GM12864 (cell line): ENCODE measurements at regions not wholly inside any gene's neighbourhood (a gene's known extent, or its start where the extent isn't known, plus 50 kb on each side); places are given as distances from the start of the nearest gene placed in this dataset.
"Not testable (repeated sequence)": the region's sequence is repeated elsewhere in the genome, so short reads cannot be mapped to it uniquely, and the experiment has no call there.

Source experiments
- DNase-seq: peaks from one replicate; pipeline ENCODE4 v3.0.0-alpha.2; 2011; ENCODE audit warnings: low read depth
- H3K4me3 ChIP-seq: 2 replicates; pipeline ENCODE4 v1.5.1; 2011; ENCODE audit warnings: mild to moderate bottlenecking, low read depth, low read length, control low read depth
- TF ChIP-seq, protein P1 (sequence below): IDR thresholded peaks from 2 replicates; pipeline ENCODE4 v1.5.1; 2011; ENCODE audit warnings: low read depth, mild to moderate bottlenecking, moderate library complexity, low read length, control low read depth, inconsistent platforms; ENCODE audit errors: missing control alignments

- TF ChIP-seq, protein P1, sequence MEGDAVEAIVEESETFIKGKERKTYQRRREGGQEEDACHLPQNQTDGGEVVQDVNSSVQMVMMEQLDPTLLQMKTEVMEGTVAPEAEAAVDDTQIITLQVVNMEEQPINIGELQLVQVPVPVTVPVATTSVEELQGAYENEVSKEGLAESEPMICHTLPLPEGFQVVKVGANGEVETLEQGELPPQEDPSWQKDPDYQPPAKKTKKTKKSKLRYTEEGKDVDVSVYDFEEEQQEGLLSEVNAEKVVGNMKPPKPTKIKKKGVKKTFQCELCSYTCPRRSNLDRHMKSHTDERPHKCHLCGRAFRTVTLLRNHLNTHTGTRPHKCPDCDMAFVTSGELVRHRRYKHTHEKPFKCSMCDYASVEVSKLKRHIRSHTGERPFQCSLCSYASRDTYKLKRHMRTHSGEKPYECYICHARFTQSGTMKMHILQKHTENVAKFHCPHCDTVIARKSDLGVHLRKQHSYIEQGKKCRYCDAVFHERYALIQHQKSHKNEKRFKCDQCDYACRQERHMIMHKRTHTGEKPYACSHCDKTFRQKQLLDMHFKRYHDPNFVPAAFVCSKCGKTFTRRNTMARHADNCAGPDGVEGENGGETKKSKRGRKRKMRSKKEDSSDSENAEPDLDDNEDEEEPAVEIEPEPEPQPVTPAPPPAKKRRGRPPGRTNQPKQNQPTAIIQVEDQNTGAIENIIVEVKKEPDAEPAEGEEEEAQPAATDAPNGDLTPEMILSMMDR, result no peak
- no peak overlapping the region for H3K4me3 ChIP-seq
- no peak for DNase-seq
Observed at GRCh38 chr5:124110942-124111341, 599.0 kb downstream of the CSNK1G3 start.

GRCh38 chr5:124105326-124105725, 593.3 kb downstream of the CSNK1G3 start:
- no peak for DNase-seq
- H3K4me3 ChIP-seq, result no peak overlapping the region
- TF ChIP-seq, protein P1, result no peak

- no peak for DNase-seq
- no peak overlapping the region for H3K4me3 ChIP-seq
- TF ChIP-seq, protein P1, result no peak
Observed at GRCh38 chr5:124104821-124105220, 592.8 kb downstream of the CSNK1G3 start.

DNA sequence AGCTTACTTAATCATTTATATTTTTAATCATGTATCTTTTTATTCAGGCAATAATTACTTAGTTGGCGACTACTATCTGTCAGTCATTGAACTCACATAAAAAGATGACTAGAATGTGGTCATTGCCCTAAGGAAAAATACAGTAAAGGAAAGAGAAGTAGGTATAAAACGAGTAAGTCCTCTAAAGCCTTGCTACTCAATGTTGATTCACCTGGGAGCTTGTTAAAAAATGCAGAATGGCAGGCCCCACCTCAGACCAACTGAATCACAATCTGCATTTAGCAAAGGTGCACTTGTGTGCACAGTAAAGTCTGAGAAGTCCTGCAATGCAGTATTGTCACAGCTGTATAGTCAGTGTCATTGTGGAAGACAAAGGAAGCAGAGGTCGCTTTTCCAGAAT, 592.4 kb downstream of the CSNK1G3 start:
- DNase-seq, result no peak
- TF ChIP-seq, protein P1, result no peak
- no peak overlapping the region for H3K4me3 ChIP-seq

DNA sequence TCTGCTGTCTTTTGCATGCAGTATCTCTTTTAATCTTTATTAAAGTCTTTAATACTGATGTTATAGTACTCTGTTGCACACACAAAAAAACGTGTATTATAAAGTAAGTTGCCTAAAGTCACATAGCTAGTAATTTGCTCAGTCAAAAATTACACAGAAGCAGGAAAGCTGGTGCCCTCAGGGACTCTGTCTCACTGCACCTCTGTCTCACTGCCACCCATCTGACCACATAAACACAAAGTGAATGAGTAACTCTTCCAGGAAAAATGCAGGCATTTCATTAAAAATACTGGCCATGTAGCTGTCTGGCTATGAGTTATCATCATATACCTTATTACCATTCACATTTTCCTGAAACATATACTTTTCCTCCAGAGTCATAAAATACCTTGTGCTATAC, 591.7 kb downstream of the CSNK1G3 start:
- TF ChIP-seq, protein P1, result no peak
- no peak for DNase-seq
- no peak overlapping the region for H3K4me3 ChIP-seq

DNA sequence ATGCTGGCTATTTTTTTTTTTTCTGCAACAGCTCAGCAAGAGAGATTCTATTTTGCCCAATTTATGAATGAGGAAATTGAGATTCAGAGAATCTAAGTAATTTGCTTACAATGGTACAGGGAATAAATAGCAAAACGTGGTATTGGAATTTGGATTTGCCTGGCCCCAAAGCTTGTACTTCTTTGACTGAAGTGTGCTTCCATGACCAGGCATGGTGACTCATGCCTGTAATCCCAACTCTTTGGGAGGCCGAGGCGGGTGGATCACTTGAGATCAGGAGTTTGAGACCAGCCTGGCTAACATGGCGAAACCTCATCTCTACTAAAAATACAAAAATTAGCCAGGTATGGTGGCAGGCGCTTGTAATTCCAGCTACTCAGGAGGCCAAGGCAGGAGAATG, 591.1 kb downstream of the CSNK1G3 start:
- not testable (repeated sequence) for DNase-seq

GRCh38 chr5:124102486-124102885, 590.5 kb downstream of the CSNK1G3 start:
- DNase-seq, result no peak
- TF ChIP-seq, protein P1, result no peak
- no peak overlapping the region for H3K4me3 ChIP-seq

More for the DNA sequence above, 591.1 kb downstream of the CSNK1G3 start:
- H3K4me3 ChIP-seq, result not testable (repeated sequence)

GRCh38 chr5:124093658-124094057, 581.7 kb downstream of the CSNK1G3 start:
- no peak overlapping the region for H3K4me3 ChIP-seq
- TF ChIP-seq, protein P1, result no peak
- DNase-seq, result no peak
